Stimulated activated naive B cell treated with anti-CD40 and anti-IgM and Interleukin-4, amounts not matched to agents 10 μg/mL and 1 μg/mL and 100 μg/mL, for 72 hours (primary cell): ENCODE measurements at regions not wholly inside any gene's neighbourhood (a gene's known extent, or its start where the extent isn't known, plus 50 kb on each side); places are given as distances from the start of the nearest gene placed in this dataset.
A peak's percentile ranks its signal among the peaks of the same experiment; 100 is the strongest.
"Not testable (repeated sequence)": the region's sequence is repeated elsewhere in the genome, so short reads cannot be mapped to it uniquely, and the experiment has no call there.

Experiments used
- ATAC-seq, 2 donors: fragments of 150-1000 bp; cut with Tn5 transposase; replicated peaks; 2 replicates each; pipeline ENCODE4 v1.10.0; 2021; ENCODE audit warnings: moderate library complexity in 1 of 2
- DNase-seq: peaks from one replicate; pipeline ENCODE4 v3.0.0; 2021
- H3K27ac Mint-ChIP-seq: one replicate; pipeline ENCODE4 v1.8.0; 2022; ENCODE audit warnings: mild to moderate bottlenecking, mixed read lengths
- H3K27me3 Mint-ChIP-seq, 2 donors: one replicate each; pipeline ENCODE4 v1.8.0; 2022; ENCODE audit warnings: mixed read lengths in 2 of 2
- H3K36me3 Mint-ChIP-seq, 2 donors: one replicate each; pipeline ENCODE4 v1.8.0; 2022; ENCODE audit warnings: mixed read lengths in 2 of 2, mild to moderate bottlenecking in 1 of 2
- H3K4me1 Mint-ChIP-seq, 2 donors: one replicate each; pipeline ENCODE4 v1.8.0; 2022; ENCODE audit warnings: mixed read lengths in 2 of 2, mild to moderate bottlenecking in 1 of 2
- H3K4me3 Mint-ChIP-seq, 2 donors: one replicate each; pipeline ENCODE4 v1.8.0; 2022; ENCODE audit warnings: mild to moderate bottlenecking in 2 of 2, mixed read lengths in 2 of 2, moderate library complexity in 1 of 2
- H3K9me3 Mint-ChIP-seq, 2 donors: one replicate each; pipeline ENCODE4 v1.8.0; 2022; ENCODE audit warnings: mixed read lengths in 2 of 2, mild to moderate bottlenecking in 1 of 2

DNA sequence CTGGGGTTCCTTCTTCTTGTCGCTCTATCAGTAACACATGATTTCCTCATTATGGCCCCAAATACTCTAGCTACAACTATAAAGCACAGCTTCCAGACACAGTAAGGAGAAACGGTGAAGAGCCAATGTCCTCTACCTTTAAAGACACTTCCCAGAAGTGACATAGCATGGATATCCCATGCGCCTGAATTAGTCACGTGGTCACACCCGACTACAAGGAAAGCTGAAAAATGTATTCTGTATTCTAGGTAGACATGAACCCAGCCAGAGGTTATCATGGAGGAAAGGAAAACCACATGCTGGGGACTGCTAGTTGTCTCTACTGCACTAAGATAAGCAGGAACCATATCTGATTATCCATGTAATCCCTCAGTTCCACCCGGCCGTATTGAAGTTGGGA is 244.3 kb downstream of the LMX1A start:
- Mint-ChIP-seq H3K36me3 (no peaks in the 10 kb centered on the region), H3K27ac (no peak overlapping the region), H3K9me3 (peaks cover 0 to 2% of the 10 kb centered on the region in 2 donors), H3K27me3 (peaks cover 31% of the 10 kb centered on the region in 2 donors), H3K4me1 (no peaks in the 10 kb centered on the region), H3K4me3 (no peak overlapping the region)
- DNase-seq (no peak), ATAC-seq (no peak)

DNA sequence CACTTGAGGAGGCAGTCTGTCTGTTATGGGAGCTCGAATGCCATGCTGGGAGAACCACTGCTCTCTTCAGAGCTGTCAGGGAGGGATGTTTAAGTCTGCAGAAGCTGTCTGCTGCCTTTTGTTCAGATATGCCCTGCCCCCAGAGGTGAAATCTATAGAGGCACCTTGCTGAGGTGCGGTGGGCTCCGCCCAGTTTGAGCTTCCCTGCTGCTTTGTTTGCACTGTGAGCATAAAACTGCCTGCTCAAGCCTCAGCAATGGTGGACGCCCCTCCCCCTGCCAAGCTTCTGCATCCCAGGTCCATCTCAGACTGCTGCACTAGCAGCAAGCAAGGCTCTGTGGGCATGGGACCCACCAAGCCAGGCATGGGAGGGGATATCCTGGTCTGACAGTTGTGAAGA is 247.5 kb downstream of the LMX1A start:
- H3K36me3 Mint-ChIP-seq: no peaks in the 10 kb centered on the region
- H3K27me3 Mint-ChIP-seq: peaks cover 1 to 6% of the 10 kb centered on the region in 2 donors
- H3K4me3 Mint-ChIP-seq: no peak overlapping the region
- H3K27ac Mint-ChIP-seq: no peak overlapping the region
- DNase-seq (no peak), ATAC-seq (no peak)
- peaks cover 0 to 8% of the 10 kb centered on the region in 2 donors for H3K9me3 Mint-ChIP-seq
- H3K4me1 Mint-ChIP-seq: no peaks in the 10 kb centered on the region

DNA sequence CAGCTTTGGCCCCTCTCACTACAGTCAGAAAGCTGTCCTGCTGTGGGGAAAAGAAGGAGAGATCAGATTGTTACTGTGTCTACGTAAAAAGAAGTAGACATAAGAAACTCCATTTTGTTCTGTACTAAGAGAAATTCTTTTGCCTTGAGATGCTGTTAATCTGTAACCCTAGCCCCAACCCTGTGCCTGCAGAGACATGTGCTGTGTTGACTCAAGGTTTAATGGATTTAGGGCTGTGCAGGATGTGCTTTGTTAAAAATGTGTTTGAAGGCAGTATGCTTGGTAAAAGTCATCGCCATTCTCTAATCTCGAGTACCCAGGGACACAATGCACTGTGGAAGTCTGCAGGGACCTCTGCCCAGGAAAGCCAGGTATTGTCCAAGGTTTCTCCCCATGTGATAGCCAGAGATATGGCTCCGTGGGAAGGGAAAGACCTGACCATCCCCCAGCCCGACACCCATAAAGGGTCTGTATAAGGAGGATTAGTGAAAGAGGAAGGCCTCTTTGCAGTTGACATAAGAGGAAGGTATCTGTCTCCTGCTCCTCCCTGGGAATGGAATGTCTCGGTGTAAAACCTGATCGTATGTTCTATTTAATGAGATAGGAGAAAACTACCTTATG is 263.9 kb downstream of the LMX1A start:
- not testable (repeated sequence) for H3K4me1 Mint-ChIP-seq, H3K27ac Mint-ChIP-seq, DNase-seq, H3K4me3 Mint-ChIP-seq, ATAC-seq, H3K36me3 Mint-ChIP-seq, H3K27me3 Mint-ChIP-seq
- H3K9me3 Mint-ChIP-seq: peaks cover 16 to 18% of the 10 kb centered on the region in 2 donors

DNA sequence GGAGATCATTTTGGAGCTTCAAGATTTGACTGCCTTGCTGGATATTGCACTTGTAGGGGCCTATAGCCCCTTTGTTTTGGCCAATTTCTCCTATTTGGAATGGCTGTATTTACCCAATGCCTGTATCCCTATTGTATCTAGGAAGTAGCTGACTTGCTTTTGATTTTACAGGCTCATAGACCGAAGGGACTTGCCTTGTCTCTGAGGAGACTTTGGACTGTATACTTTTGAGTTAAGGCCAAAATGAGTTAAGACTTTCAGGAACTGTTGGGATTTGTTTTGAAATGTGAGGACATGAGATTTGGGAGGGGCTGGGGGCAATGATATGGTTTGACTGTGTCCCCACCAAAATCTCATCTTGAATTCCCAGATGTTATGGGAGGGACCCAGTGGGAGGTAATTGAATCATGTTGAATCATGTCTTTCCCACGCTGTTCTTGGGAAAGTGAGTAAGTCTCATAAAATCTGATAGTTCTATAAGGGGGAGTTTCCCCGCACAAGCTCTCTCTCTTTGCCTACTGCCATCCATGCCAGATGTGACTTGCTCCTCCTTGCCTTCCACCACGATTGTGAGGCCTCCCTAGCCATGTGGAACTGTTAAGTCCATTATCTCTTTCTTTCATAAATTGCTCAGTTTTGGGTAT is 276.1 kb downstream of the LMX1A start:
- peaks cover 0 to 8% of the 10 kb centered on the region in 2 donors for H3K27me3 Mint-ChIP-seq

DNA sequence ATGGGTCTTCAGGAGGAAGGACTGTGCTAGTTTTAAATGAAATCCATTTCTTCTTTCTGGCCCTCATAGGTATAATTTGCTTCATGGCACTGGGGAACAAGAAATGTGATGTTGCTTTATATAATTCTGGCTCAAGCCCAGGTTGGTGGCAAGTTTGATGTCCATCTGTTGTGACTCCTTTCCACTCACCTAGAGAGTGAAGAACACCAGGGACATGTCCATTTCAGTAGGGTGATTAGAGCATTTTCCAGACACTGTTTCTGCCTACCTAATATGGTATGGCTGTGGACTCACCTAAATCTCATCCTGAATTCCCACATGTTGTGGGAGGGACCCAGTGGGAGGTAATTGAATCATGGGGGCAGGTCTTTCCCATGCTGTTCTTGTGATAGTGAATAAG is 278.1 kb downstream of the LMX1A start:
- no peak for DNase-seq
- no peaks in the 10 kb centered on the region for H3K36me3 Mint-ChIP-seq
- no peak overlapping the region for H3K4me3 Mint-ChIP-seq
- ATAC-seq: no peak
- H3K27me3 Mint-ChIP-seq: peaks cover 0 to 13% of the 10 kb centered on the region in 2 donors
- H3K27ac Mint-ChIP-seq: no peak overlapping the region
- H3K9me3 Mint-ChIP-seq: peaks cover 0 to 2% of the 10 kb centered on the region in 2 donors
- no peaks in the 10 kb centered on the region for H3K4me1 Mint-ChIP-seq

More for the DNA sequence above, 276.1 kb downstream of the LMX1A start:
- H3K4me1 Mint-ChIP-seq: no peaks in the 10 kb centered on the region
- no peak for DNase-seq
- no peak overlapping the region for H3K27ac Mint-ChIP-seq
- H3K9me3 Mint-ChIP-seq: peaks cover 0 to 4% of the 10 kb centered on the region in 2 donors
- H3K4me3 Mint-ChIP-seq: no peak overlapping the region
- H3K36me3 Mint-ChIP-seq: no peaks in the 10 kb centered on the region
- no peak for ATAC-seq

DNA sequence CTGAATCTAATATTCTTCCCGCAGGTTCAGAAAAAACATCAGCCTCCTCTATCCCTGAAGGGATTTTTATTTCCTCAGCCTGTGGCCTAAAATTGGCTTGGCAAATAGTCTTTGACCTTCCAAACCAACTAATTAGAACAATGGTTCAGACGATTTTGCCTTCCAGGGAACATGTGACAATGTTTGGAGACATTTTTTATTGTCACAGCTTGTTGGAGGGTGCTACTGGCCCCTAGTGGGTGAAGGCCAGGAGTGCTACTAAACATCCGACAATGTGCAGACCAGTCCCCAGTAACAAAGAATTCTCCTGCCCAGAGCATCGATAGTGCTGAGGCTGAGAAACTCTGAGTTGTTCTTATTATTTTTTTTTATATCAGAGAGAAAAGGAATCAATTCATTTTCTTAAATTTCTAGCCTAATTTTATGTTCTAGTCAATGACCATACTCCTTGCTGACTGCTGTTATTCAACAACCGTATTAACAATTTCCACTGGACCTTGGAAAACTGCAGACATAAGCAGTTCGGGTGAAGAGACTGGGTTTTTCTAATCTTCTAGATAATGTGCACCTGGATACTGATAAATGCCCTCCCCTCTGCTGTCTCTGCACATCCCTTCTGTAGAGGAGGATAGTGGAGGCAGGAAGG is 280.7 kb downstream of the LMX1A start:
- H3K4me1 Mint-ChIP-seq: no peaks in the 10 kb centered on the region
- no peaks in the 10 kb centered on the region for H3K36me3 Mint-ChIP-seq
- peak; percentile 39 to 43 for ATAC-seq
- H3K27ac Mint-ChIP-seq: no peak overlapping the region
- peaks cover 0 to 2% of the 10 kb centered on the region in 2 donors for H3K9me3 Mint-ChIP-seq
- H3K27me3 Mint-ChIP-seq: peaks cover 0 to 13% of the 10 kb centered on the region in 2 donors
- no peak for DNase-seq
- H3K4me3 Mint-ChIP-seq: no peak overlapping the region

DNA sequence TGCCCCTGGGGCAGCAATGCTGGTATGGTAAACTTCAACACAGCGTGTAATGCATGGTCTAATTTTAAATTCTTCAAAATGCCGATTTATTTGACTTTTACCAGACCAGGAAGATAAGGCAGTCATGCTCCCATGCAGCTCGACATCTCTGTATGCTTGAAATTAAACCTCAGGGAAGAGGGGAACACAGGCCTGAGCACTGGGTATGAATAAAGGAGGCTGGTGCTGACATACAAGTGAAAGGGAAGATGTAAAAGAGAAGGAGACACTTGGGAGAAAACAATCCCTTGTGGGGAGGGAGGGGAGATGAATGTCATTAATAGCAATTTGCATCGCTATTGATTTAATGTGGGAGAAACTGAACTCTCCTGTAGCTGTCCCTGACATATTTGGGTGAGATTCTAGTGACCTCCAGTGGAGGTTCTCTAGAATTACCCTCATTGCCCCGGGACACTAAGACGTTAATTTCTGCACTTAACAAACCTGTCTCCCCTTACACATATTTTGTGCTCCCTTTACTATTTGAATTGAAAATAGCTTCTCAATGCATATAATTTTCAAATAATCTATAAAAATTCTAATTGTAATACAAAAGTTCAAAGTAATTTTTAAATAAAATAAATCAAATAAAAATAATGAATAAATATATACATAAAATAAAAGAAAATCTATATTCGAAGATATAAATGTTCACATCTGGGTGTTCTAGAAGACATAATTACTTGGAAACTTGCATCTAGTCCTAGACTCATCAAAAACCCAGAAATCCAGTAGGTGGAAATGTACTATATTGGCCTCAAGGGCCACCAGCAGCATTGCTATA is 283.1 kb downstream of the LMX1A start:
- H3K4me3 Mint-ChIP-seq: no peak overlapping the region
- H3K4me1 Mint-ChIP-seq: no peaks in the 10 kb centered on the region
- no peaks in the 10 kb centered on the region for H3K9me3 Mint-ChIP-seq
- H3K27ac Mint-ChIP-seq: no peak overlapping the region
- ATAC-seq: peak; percentile 48 to 55
- DNase-seq: no peak
- peaks cover 0 to 13% of the 10 kb centered on the region in 2 donors for H3K27me3 Mint-ChIP-seq
- no peaks in the 10 kb centered on the region for H3K36me3 Mint-ChIP-seq

DNA sequence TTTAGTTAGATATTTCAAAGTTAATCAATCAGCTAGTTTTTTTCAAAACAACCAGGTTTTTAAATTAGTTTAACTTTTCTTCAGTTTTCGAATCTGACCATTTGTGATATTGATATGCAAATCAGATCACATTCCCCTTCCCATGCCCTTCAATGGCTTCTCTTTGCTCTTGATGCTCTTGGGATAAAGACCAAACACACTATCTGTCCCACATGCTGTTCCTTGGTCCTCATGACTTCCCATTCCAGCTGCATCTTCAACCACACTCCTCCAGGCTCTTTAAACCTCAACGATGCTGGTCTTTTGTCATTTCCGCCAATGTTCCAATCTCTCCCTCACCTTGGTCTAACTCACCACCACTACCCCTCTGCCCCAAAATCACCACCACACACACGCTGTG is 285.8 kb downstream of the LMX1A start:
- DNase-seq (no peak), ATAC-seq (no peak)
- Mint-ChIP-seq H3K9me3 (no peaks in the 10 kb centered on the region), H3K27ac (no peak overlapping the region), H3K36me3 (no peaks in the 10 kb centered on the region), H3K4me3 (no peak overlapping the region), H3K27me3 (peaks cover 0 to 5% of the 10 kb centered on the region in 2 donors), H3K4me1 (no peaks in the 10 kb centered on the region)

DNA sequence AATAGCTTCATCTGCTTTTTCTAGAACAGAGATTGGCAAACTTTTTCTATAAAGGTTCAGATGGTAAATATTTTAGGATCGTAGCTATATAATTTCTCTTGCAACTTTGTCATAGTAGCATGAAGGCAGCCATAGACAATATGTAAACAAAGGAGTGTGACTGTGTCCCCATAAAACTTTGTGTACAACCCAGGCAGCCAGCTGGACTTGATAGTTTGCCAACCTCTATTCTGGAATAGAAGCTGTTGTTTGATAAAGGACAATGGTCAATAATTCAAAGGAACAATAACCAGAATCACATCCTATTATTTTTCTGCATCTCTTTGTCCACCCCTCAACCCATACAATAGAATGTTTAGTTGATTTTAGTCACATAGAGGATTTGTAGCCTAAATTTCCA is 286.7 kb downstream of the LMX1A start:
- ATAC-seq: no peak
- peaks cover 0 to 5% of the 10 kb centered on the region in 2 donors for H3K27me3 Mint-ChIP-seq
- H3K36me3 Mint-ChIP-seq: no peaks in the 10 kb centered on the region
- no peak for DNase-seq
- H3K27ac Mint-ChIP-seq: no peak overlapping the region
- H3K4me1 Mint-ChIP-seq: no peaks in the 10 kb centered on the region
- H3K4me3 Mint-ChIP-seq: no peak overlapping the region
- no peaks in the 10 kb centered on the region for H3K9me3 Mint-ChIP-seq

DNA sequence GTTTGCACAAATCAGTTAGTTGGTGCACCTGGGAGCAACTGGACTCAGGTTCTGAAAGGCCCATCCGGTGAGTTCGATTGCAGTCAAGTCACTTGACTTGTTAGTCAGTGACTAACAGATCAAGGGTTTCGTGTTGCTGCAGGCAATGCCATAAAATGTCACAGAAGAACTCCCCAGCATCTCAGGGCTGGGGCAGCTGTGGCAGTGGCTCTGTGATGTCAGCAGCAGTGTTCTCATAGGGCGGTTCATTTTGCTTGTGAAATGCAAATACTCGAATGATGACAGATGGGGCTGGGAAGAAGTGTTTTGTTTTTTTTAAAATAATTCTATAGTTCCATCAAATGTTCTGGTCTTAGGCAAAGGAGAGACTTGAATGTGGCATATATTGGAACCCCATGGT is 287.8 kb downstream of the LMX1A start:
- Mint-ChIP-seq H3K27ac (no peak overlapping the region), H3K36me3 (no peaks in the 10 kb centered on the region), H3K4me3 (no peak overlapping the region), H3K9me3 (no peaks in the 10 kb centered on the region), H3K4me1 (no peaks in the 10 kb centered on the region), H3K27me3 (no peaks in the 10 kb centered on the region)
- DNase-seq: no peak
- no peak for ATAC-seq

DNA sequence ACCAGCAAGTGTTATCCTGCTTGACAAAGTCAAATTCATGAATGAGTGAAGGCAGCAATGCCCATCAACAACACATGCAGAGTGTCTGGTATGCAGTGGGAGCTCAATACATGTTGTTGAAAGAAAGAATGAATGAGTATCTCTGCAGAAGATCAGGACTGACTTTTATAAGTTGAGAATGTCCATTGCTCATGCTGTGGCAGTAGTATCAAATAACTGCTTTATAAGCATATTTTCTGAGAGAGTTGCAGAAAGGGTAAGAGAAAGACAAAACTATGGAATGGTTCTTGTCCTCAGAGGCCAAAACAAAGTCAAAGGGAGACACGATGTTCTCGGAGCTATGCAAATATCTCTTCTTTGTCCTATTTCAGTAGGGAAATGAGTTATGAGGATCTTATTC is 288.7 kb downstream of the LMX1A start:
- no peak for ATAC-seq
- no peaks in the 10 kb centered on the region for H3K27me3 Mint-ChIP-seq
- no peak overlapping the region for H3K27ac Mint-ChIP-seq
- no peak for DNase-seq
- H3K4me1 Mint-ChIP-seq: no peaks in the 10 kb centered on the region
- no peak overlapping the region for H3K4me3 Mint-ChIP-seq
- H3K9me3 Mint-ChIP-seq: no peaks in the 10 kb centered on the region
- no peaks in the 10 kb centered on the region for H3K36me3 Mint-ChIP-seq

DNA sequence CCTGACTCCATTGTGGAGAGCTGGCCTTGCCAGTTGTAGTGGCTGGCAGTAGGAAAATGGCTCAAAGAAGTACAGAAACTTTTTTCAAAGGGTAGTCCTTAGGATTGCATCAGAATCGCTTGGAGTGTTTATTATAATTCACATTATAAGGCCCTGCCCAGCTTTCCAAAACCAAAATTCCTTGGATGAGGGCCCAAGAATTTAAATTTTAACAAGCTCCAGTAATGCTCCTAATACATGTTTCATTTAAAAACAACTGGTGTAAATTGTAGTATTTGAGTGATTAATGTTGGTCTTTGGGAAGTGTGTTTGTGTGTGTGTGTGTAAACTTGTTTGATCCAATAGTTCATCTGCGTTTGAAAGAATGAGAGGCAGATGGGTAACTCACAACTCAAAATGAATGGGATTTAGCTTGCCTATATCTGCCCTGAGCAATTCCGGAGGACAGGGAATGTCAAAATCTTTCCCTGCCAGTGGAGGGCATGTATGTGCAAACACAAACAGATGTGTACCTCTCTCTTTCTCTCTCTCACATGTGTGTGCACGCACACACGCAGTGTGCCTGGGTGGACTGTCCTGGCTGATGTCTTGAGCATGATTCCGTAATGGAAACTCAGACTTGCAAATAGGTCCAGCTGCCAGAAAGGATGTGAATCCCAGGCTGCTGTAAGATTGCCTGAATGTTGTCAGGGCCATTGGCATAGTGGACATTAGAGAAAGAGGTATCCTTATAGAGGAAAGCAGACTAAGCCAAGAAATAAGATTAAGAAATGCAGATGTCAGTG is 293.1 kb downstream of the LMX1A start:
- DNase-seq (no peak), ATAC-seq (no peak)
- H3K36me3 Mint-ChIP-seq: no peaks in the 10 kb centered on the region
- no peaks in the 10 kb centered on the region for H3K4me1 Mint-ChIP-seq
- H3K4me3 Mint-ChIP-seq: no peak overlapping the region
- H3K9me3 Mint-ChIP-seq: no peaks in the 10 kb centered on the region
- no peak overlapping the region for H3K27ac Mint-ChIP-seq
- peaks cover 0 to 6% of the 10 kb centered on the region in 2 donors for H3K27me3 Mint-ChIP-seq

DNA sequence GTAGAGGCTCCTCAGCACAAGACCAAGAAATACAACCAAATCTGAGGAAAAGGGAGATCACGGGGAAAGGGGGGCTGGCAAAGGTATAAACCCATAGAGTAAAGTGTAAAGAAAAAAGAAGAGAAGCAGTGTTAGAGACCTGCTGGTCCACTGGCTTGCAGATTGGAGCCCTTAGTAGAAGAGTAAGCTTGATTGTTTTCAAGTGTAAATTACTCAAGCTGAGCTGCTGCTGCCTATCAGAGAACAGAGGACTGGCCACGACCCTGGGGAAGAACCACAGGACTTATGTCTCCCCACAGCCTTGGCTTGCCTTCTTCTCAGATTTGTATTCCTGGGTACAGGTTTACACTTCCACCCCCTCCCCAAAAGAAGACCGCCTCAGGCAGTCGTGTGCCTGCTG is 294.2 kb downstream of the LMX1A start:
- DNase-seq (no peak), ATAC-seq (no peak)
- H3K4me3 Mint-ChIP-seq: no peak overlapping the region
- no peaks in the 10 kb centered on the region for H3K4me1 Mint-ChIP-seq
- peaks cover 0 to 8% of the 10 kb centered on the region in 2 donors for H3K27me3 Mint-ChIP-seq
- H3K36me3 Mint-ChIP-seq: no peaks in the 10 kb centered on the region
- H3K27ac Mint-ChIP-seq: no peak overlapping the region
- no peaks in the 10 kb centered on the region for H3K9me3 Mint-ChIP-seq

DNA sequence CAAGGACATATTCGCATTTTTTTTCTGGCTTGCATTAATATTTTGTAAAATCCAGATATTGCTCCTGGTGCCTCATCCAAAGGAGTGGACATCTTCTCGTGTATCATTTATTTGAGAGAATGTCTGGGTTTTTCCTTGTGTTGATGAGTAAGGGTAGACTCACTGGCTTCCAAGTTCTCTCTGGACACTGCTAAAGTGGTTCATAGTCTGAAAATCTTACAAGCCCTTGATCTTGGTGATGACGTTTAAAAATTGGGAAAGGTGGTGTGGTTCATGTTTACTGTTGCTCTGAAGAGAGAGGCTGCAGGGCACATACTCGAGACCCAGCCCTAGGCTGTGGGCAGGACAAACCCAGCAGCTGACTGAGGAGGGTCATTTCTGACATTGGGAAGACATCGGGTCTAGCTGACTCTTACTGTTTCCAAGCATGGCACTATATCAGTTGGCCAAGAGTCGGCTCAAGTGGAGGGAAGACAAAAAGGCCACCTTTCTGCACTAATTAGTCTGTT is 296.2 kb downstream of the LMX1A start:
- H3K27ac Mint-ChIP-seq: no peak overlapping the region
- H3K27me3 Mint-ChIP-seq: peaks cover 9 to 16% of the 10 kb centered on the region in 2 donors
- H3K4me3 Mint-ChIP-seq: no peak overlapping the region
- DNase-seq (no peak), ATAC-seq (no peak)
- H3K9me3 Mint-ChIP-seq: no peaks in the 10 kb centered on the region
- H3K36me3 Mint-ChIP-seq: no peaks in the 10 kb centered on the region
- H3K4me1 Mint-ChIP-seq: no peaks in the 10 kb centered on the region
